ENCODE measurements at regions not wholly inside any gene's neighbourhood (a gene's known extent, or its start where the extent isn't known, plus 50 kb on each side); places are given as distances from the start of the nearest gene placed in this dataset.

DNA sequence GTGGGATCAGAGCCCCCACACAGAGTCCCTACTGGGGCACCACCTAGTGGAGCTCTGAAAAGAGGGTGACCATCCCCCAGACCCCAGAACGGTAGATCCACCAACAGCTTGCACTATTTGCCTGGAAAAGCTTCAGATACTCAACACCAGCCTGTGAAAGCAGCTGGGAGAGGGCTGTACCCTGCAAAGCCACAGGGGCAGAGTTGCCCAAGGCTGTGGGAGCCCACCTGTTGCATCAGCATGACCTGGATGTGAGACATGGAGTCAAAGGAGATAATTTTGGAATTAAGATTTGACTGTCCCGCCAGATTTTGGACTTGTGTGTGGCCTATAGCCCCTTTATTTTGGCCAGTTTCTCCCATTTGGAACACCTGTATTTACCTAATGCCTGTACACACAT lies 260.4 kb downstream of the TBX18 start:
- no peak overlapping the region for H3K14ac ChIP-seq (ENCODE audit: low read length)
- no peaks in the 10 kb centered on the region for H3K36me3 ChIP-seq (replicated peaks in 1 of 2; ENCODE audit: control insufficient read depth in 2 of 2, insufficient read depth in 2 of 2, low read length in 2 of 2)
- H2BK5ac ChIP-seq (ENCODE audit: low read length): no peak overlapping the region
- H3K4me3 ChIP-seq (ENCODE audit: low read length in 2 of 2): no peak overlapping the region
- no peak overlapping the region for H3K4ac ChIP-seq (ENCODE audit: low read length)
- no peak overlapping the region for H3K9ac ChIP-seq (ENCODE audit: low read depth, low read length, poor library complexity)
- H2BK15ac ChIP-seq (ENCODE audit: low read length): no peak overlapping the region
- no peak overlapping the region for H3K4me2 ChIP-seq (ENCODE audit: insufficient read depth, low read length, poor library complexity, severe bottlenecking)
- no peak overlapping the region for H3K18ac ChIP-seq (ENCODE audit: low read length)
- H4K91ac ChIP-seq (ENCODE audit: low read depth, low read length, poor library complexity): no peak overlapping the region
- H3K79me1 ChIP-seq (ENCODE audit: low read depth, low read length): no peaks in the 10 kb centered on the region
- H2BK12ac ChIP-seq (ENCODE audit: low read length): no peak overlapping the region
- H2BK120ac ChIP-seq (ENCODE audit: low read depth, low read length): no peak overlapping the region
- H3K27me3 ChIP-seq (ENCODE audit: control insufficient read depth in 3 of 3, insufficient read depth in 3 of 3, low read depth in 1 of 3, low read length in 3 of 3): no peaks in the 10 kb centered on the region
- H3K4me1 ChIP-seq (ENCODE audit: control insufficient read depth in 2 of 2, insufficient read depth in 1 of 2, low read depth in 1 of 2, low read length in 2 of 2): no peaks in the 10 kb centered on the region
- no peak overlapping the region for H2AFZ ChIP-seq (ENCODE audit: low read length)
- no peak for DNase-seq (ENCODE audit: low spot score)
- H3K9me3 ChIP-seq (replicated peaks in 1 of 2; ENCODE audit: control insufficient read depth in 2 of 2, insufficient read depth in 1 of 2, low read depth in 1 of 2, low read length in 2 of 2): no peaks in the 10 kb centered on the region
- H2AK5ac ChIP-seq (ENCODE audit: low read depth, low read length): no peak overlapping the region
- no peak overlapping the region for H3K27ac ChIP-seq (replicated peaks; ENCODE audit: low read length)
- H4K8ac ChIP-seq (ENCODE audit: low read depth, low read length): no peak overlapping the region
- no CpG with 5 or more reads among the region's 2 CpGs for WGBS, 2 donors (ENCODE audit: extremely low coverage in 2 of 2, insufficient read length in 2 of 2, insufficient replicate concordance in 1 of 2)
- no peak overlapping the region for H3K23ac ChIP-seq (ENCODE audit: low read depth, low read length, poor library complexity)

DNA sequence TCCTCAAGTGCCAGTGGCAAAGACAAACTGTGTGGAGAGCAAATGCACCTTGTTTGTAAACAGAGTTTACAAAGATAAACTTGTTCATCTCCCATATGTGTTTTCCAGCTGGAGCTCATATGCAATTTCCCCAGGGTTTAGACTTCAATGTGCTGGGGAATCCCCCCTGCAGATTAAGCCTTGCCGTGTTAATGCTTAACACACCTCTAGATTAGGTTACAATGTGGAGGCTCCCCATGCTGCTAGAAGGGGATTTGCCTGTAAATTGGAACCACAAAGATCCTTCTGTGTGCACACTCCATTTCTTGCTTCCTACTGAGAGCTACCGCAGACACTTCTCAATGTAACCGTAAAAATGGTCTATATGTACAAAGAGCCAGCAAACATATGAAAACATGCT lies 263.1 kb downstream of the TBX18 start:
- no peak overlapping the region for H3K27ac ChIP-seq (replicated peaks; ENCODE audit: low read length)
- H3K36me3 ChIP-seq (replicated peaks in 1 of 2; ENCODE audit: control insufficient read depth in 2 of 2, insufficient read depth in 2 of 2, low read length in 2 of 2): no peaks in the 10 kb centered on the region
- DNase-seq (ENCODE audit: low spot score): no peak
- no peak overlapping the region for H4K8ac ChIP-seq (ENCODE audit: low read depth, low read length)
- no peak overlapping the region for H3K4me2 ChIP-seq (ENCODE audit: insufficient read depth, low read length, poor library complexity, severe bottlenecking)
- no peak overlapping the region for H2BK5ac ChIP-seq (ENCODE audit: low read length)
- no peak overlapping the region for H3K14ac ChIP-seq (ENCODE audit: low read length)
- H3K9me3 ChIP-seq (replicated peaks in 1 of 2; ENCODE audit: control insufficient read depth in 2 of 2, insufficient read depth in 1 of 2, low read depth in 1 of 2, low read length in 2 of 2): no peaks in the 10 kb centered on the region
- H3K27me3 ChIP-seq (ENCODE audit: control insufficient read depth in 3 of 3, insufficient read depth in 3 of 3, low read depth in 1 of 3, low read length in 3 of 3): no peaks in the 10 kb centered on the region
- H3K9ac ChIP-seq (ENCODE audit: low read depth, low read length, poor library complexity): no peak overlapping the region
- no peak overlapping the region for H3K4ac ChIP-seq (ENCODE audit: low read length)
- no peak overlapping the region for H2BK120ac ChIP-seq (ENCODE audit: low read depth, low read length)
- H3K23ac ChIP-seq (ENCODE audit: low read depth, low read length, poor library complexity): no peak overlapping the region
- H2AK5ac ChIP-seq (ENCODE audit: low read depth, low read length): no peak overlapping the region
- no peak overlapping the region for H3K18ac ChIP-seq (ENCODE audit: low read length)
- H2AFZ ChIP-seq (ENCODE audit: low read length): no peak overlapping the region
- WGBS, 2 donors (ENCODE audit: extremely low coverage in 2 of 2, insufficient read length in 2 of 2, insufficient replicate concordance in 1 of 2): no CpG with 5 or more reads among the region's 3 CpGs
- no peaks in the 10 kb centered on the region for H3K4me1 ChIP-seq (ENCODE audit: control insufficient read depth in 2 of 2, insufficient read depth in 1 of 2, low read depth in 1 of 2, low read length in 2 of 2)
- H3K79me1 ChIP-seq (ENCODE audit: low read depth, low read length): no peaks in the 10 kb centered on the region
- H2BK12ac ChIP-seq (ENCODE audit: low read length): no peak overlapping the region
- no peak overlapping the region for H3K4me3 ChIP-seq (ENCODE audit: low read length in 2 of 2)
- H2BK15ac ChIP-seq (ENCODE audit: low read length): no peak overlapping the region
- no peak overlapping the region for H4K91ac ChIP-seq (ENCODE audit: low read depth, low read length, poor library complexity)

DNA sequence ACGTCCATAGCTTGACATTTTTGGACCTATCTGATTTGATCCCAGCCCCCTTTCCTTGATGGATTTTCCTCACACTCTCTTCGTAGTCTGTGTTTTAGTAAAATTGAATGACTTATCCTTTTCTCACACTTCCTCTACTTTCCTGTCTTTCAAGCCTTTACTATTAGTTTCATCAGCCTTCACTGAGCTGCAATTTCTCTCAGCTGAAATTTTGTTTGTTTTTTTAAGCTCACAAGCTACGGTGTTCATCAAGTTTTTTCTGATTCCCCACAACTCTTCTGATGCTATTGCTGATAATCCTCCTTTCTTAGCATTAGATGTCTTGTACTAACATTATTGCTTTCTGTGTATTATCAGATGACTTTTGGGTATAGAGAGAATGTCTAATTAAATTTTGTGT lies 263.7 kb downstream of the TBX18 start:
- no peaks in the 10 kb centered on the region for H3K79me1 ChIP-seq (ENCODE audit: low read depth, low read length)
- no peak overlapping the region for H3K4ac ChIP-seq (ENCODE audit: low read length)
- no peak overlapping the region for H3K4me2 ChIP-seq (ENCODE audit: insufficient read depth, low read length, poor library complexity, severe bottlenecking)
- no peak overlapping the region for H3K23ac ChIP-seq (ENCODE audit: low read depth, low read length, poor library complexity)
- no peak overlapping the region for H4K91ac ChIP-seq (ENCODE audit: low read depth, low read length, poor library complexity)
- H4K8ac ChIP-seq (ENCODE audit: low read depth, low read length): no peak overlapping the region
- H3K27me3 ChIP-seq (ENCODE audit: control insufficient read depth in 3 of 3, insufficient read depth in 3 of 3, low read depth in 1 of 3, low read length in 3 of 3): no peaks in the 10 kb centered on the region
- no peak overlapping the region for H2BK5ac ChIP-seq (ENCODE audit: low read length)
- H3K4me1 ChIP-seq (ENCODE audit: control insufficient read depth in 2 of 2, insufficient read depth in 1 of 2, low read depth in 1 of 2, low read length in 2 of 2): no peaks in the 10 kb centered on the region
- no peak overlapping the region for H2AK5ac ChIP-seq (ENCODE audit: low read depth, low read length)
- no peak overlapping the region for H3K18ac ChIP-seq (ENCODE audit: low read length)
- H3K14ac ChIP-seq (ENCODE audit: low read length): no peak overlapping the region
- H3K36me3 ChIP-seq (replicated peaks in 1 of 2; ENCODE audit: control insufficient read depth in 2 of 2, insufficient read depth in 2 of 2, low read length in 2 of 2): no peaks in the 10 kb centered on the region
- no peaks in the 10 kb centered on the region for H3K9me3 ChIP-seq (replicated peaks in 1 of 2; ENCODE audit: control insufficient read depth in 2 of 2, insufficient read depth in 1 of 2, low read depth in 1 of 2, low read length in 2 of 2)
- no peak overlapping the region for H2BK15ac ChIP-seq (ENCODE audit: low read length)
- H2AFZ ChIP-seq (ENCODE audit: low read length): no peak overlapping the region
- H2BK12ac ChIP-seq (ENCODE audit: low read length): no peak overlapping the region
- no peak overlapping the region for H2BK120ac ChIP-seq (ENCODE audit: low read depth, low read length)
- DNase-seq (ENCODE audit: low spot score): no peak
- H3K4me3 ChIP-seq (ENCODE audit: low read length in 2 of 2): no peak overlapping the region
- no peak overlapping the region for H3K27ac ChIP-seq (replicated peaks; ENCODE audit: low read length)
- no peak overlapping the region for H3K9ac ChIP-seq (ENCODE audit: low read depth, low read length, poor library complexity)
- WGBS, 2 donors (ENCODE audit: extremely low coverage in 2 of 2, insufficient read length in 2 of 2, insufficient replicate concordance in 1 of 2): no CpG with 5 or more reads among the region's 3 CpGs

GRCh38 chr6:84498905-84499304 lies 265.5 kb downstream of the TBX18 start:
- no CpG with 5 or more reads among the region's 2 CpGs for WGBS, 2 donors (ENCODE audit: extremely low coverage in 2 of 2, insufficient read length in 2 of 2, insufficient replicate concordance in 1 of 2)
- no peaks in the 10 kb centered on the region for H3K9me3 ChIP-seq (replicated peaks in 1 of 2; ENCODE audit: control insufficient read depth in 2 of 2, insufficient read depth in 1 of 2, low read depth in 1 of 2, low read length in 2 of 2)

More at GRCh38 chr6:84498905-84499304, 265.5 kb downstream of the TBX18 start:
- no peak overlapping the region for H3K27ac ChIP-seq (replicated peaks; ENCODE audit: low read length)
- no peak overlapping the region for H4K91ac ChIP-seq (ENCODE audit: low read depth, low read length, poor library complexity)
- no peaks in the 10 kb centered on the region for H3K79me1 ChIP-seq (ENCODE audit: low read depth, low read length)
- H3K18ac ChIP-seq (ENCODE audit: low read length): no peak overlapping the region
- H2AFZ ChIP-seq (ENCODE audit: low read length): no peak overlapping the region
- no peak overlapping the region for H3K4me3 ChIP-seq (ENCODE audit: low read length in 2 of 2)
- H2BK5ac ChIP-seq (ENCODE audit: low read length): no peak overlapping the region
- no peak overlapping the region for H3K9ac ChIP-seq (ENCODE audit: low read depth, low read length, poor library complexity)
- H3K4me1 ChIP-seq (ENCODE audit: control insufficient read depth in 2 of 2, insufficient read depth in 1 of 2, low read depth in 1 of 2, low read length in 2 of 2): no peaks in the 10 kb centered on the region
- no peak overlapping the region for H3K14ac ChIP-seq (ENCODE audit: low read length)
- no peak for DNase-seq (ENCODE audit: low spot score)
- H2BK12ac ChIP-seq (ENCODE audit: low read length): no peak overlapping the region
- no peak overlapping the region for H3K4ac ChIP-seq (ENCODE audit: low read length)
- no peak overlapping the region for H2BK120ac ChIP-seq (ENCODE audit: low read depth, low read length)
- no peak overlapping the region for H2BK15ac ChIP-seq (ENCODE audit: low read length)
- no peak overlapping the region for H3K4me2 ChIP-seq (ENCODE audit: insufficient read depth, low read length, poor library complexity, severe bottlenecking)
- no peaks in the 10 kb centered on the region for H3K27me3 ChIP-seq (ENCODE audit: control insufficient read depth in 3 of 3, insufficient read depth in 3 of 3, low read depth in 1 of 3, low read length in 3 of 3)
- no peak overlapping the region for H4K8ac ChIP-seq (ENCODE audit: low read depth, low read length)
- H2AK5ac ChIP-seq (ENCODE audit: low read depth, low read length): no peak overlapping the region
- H3K23ac ChIP-seq (ENCODE audit: low read depth, low read length, poor library complexity): no peak overlapping the region
- H3K36me3 ChIP-seq (replicated peaks in 1 of 2; ENCODE audit: control insufficient read depth in 2 of 2, insufficient read depth in 2 of 2, low read length in 2 of 2): no peaks in the 10 kb centered on the region

Measured in neuronal stem cell (in vitro differentiated cells).